K562 (cell line): ENCODE measurements at regions not wholly inside any gene's neighbourhood (a gene's known extent, or its start where the extent isn't known, plus 50 kb on each side); places are given as distances from the start of the nearest gene placed in this dataset.

Experiments
- ATAC-seq: fragments of 200-7000 bp; cut with Tn5 transposase; 3 replicates; pipeline ENCODE4 v1.9.1; 2020; ENCODE audit warnings: moderate library complexity
- BruUV-seq: library from RNA; stranded (reverse); fragments of 400-500 nt; replicated peaks from 2 replicates; lab custom pipeline; 2021; lab: Mats Ljungman, UMichigan
- CTCF ChIA-PET: fragments of 300-600 bp; formaldehyde crosslinking; extraction: SDS; loops from one replicate; lab custom pipeline; 2021; ENCODE audit warnings: low intra/inter-chr PET ratio; lab: Yijun Ruan, JAX
- POLR2A ChIA-PET: fragments of 300-600, 350-650 bp; sonication (Branson Sonifier 250); formaldehyde crosslinking; extraction: SDS; loops from one replicate; lab custom pipeline; 2021; ENCODE audit warnings: antibody characterized with exemption, inconsistent platforms; lab: Yijun Ruan, JAX
- DNase-seq, 4 experiments: peaks; one replicate each; pipeline versions ENCODE4 v3.0.0 to v3.0.0-alpha.2; 2011 to 2018; ENCODE audit warnings: low spot score in 3 of 4, mixed read lengths in 3 of 4; ENCODE audit errors: extremely low read depth in 1 of 4
- FAIRE-seq: peaks from 2 replicates; lab custom pipeline; 2011; peaks lifted over from hg19 to GRCh38; lab: Jason Lieb, UNC
- H2AFZ ChIP-seq: 2 replicates; pipeline ENCODE4 v1.6.0; 2011; ENCODE audit warnings: low read depth, low read length, control low read depth, inconsistent platforms
- H3K27ac ChIP-seq: fragments of 200-600 bp; 3 replicates; pipeline ENCODE4 v1.8.0; 2011; ENCODE audit warnings: low read depth, mild to moderate bottlenecking, control low read depth, inconsistent platforms, low read length, moderate library complexity, mixed read lengths; ENCODE audit errors: extremely low read depth
- H3K27me3 ChIP-seq, 2 experiments: fragments of 300-600 bp in 1 of 2; 2 replicates in 1 of 2; 3 replicates in 1 of 2; pipeline versions ENCODE4 v1.6.0 to v1.8.0; 2011; ENCODE audit warnings: inconsistent platforms in 2 of 2, low read length in 2 of 2, mild to moderate bottlenecking in 1 of 2, mixed read lengths in 1 of 2, moderate library complexity in 1 of 2; ENCODE audit not compliant: control insufficient read depth in 2 of 2, insufficient read depth in 2 of 2
- H3K36me3 ChIP-seq: fragments of 300-600 bp; 3 replicates; pipeline ENCODE4 v1.8.0; 2011; ENCODE audit warnings: mild to moderate bottlenecking, low read length, inconsistent platforms; ENCODE audit not compliant: control insufficient read depth, insufficient read depth
- H3K4me1 ChIP-seq, 2 experiments: fragments of 200-600 bp in 1 of 2; replicated peaks in 1 of 2; 2 replicates in 1 of 2; 3 replicates in 1 of 2; pipeline versions ENCODE4 v1.5.1 to v1.8.0; 2011; ENCODE audit warnings: inconsistent platforms in 2 of 2, low read length in 2 of 2, mild to moderate bottlenecking in 1 of 2, mixed read lengths in 1 of 2, moderate library complexity in 1 of 2; ENCODE audit not compliant: control insufficient read depth in 2 of 2, insufficient read depth in 2 of 2
- H3K4me2 ChIP-seq: 2 replicates; pipeline ENCODE4 v1.6.1; 2011; ENCODE audit warnings: low read length, control low read depth, inconsistent platforms, mixed read lengths; ENCODE audit not compliant: insufficient read depth
- H3K4me3 ChIP-seq: fragments of 200-600 bp; sonication (generic), shearing (Covaris generic); 2 replicates; pipeline ENCODE4 v1.5.1; 2016; ENCODE audit warnings: control low read depth, inconsistent platforms
- H3K79me2 ChIP-seq: fragments of 200-600 bp; 3 replicates; pipeline ENCODE4 v1.8.0; 2011; ENCODE audit warnings: low read length, inconsistent platforms; ENCODE audit not compliant: control insufficient read depth, insufficient read depth
- H3K9ac ChIP-seq, 2 experiments: 2 replicates each; pipeline versions ENCODE4 v1.6.0 to v1.6.1; 2011; ENCODE audit warnings: low read depth in 2 of 2, low read length in 2 of 2, control low read depth in 1 of 2, inconsistent platforms in 1 of 2, mild to moderate bottlenecking in 1 of 2, mixed read lengths in 1 of 2; ENCODE audit not compliant: insufficient read depth in 1 of 2
- H3K9me1 ChIP-seq: one replicate; pipeline ENCODE4 v1.6.0; 2011; ENCODE audit warnings: inconsistent platforms, mild to moderate bottlenecking, low read length, moderate library complexity; ENCODE audit not compliant: control insufficient read depth, insufficient read depth
- H3K9me3 ChIP-seq: replicated peaks from 2 replicates; pipeline ENCODE4 v1.5.1; 2011; ENCODE audit warnings: low read depth, low read length, inconsistent platforms; ENCODE audit not compliant: control insufficient read depth, insufficient read depth
- H4K20me1 ChIP-seq: replicated peaks from 2 replicates; pipeline ENCODE4 v1.6.1; 2011; ENCODE audit warnings: low read length, inconsistent platforms, mixed read lengths; ENCODE audit not compliant: control insufficient read depth, insufficient read depth
- ADNP ChIP-seq: fragments of 200-800 bp; sonication (Bioruptor generic); IDR thresholded peaks from 2 replicates; pipeline ENCODE4 v1.6.1; 2016; ENCODE audit warnings: missing genetic modification characterization, missing compliant biosample characterization
- COPS2 ChIP-seq: fragments of 450-650 bp; conservative IDR thresholded peaks from 2 replicates; pipeline ENCODE4 v1.6.1; 2016; ENCODE audit warnings: mild to moderate bottlenecking, moderate library complexity
- HBP1 ChIP-seq: fragments of 450-650 bp; formaldehyde crosslinking; IDR thresholded peaks from 2 replicates; pipeline ENCODE4 v1.4.0; 2022; ENCODE audit warnings: missing genetic modification characterization
- HES1 ChIP-seq: fragments of 450-650 bp; IDR thresholded peaks from 2 replicates; pipeline ENCODE4 v1.6.1; 2016; ENCODE audit warnings: low read depth, mild to moderate bottlenecking, moderate library complexity
- KAT8 ChIP-seq: fragments of 450-650 bp; IDR thresholded peaks from 2 replicates; pipeline ENCODE4 v1.6.1; 2016; ENCODE audit warnings: low read depth, mild to moderate bottlenecking
- PHB2 ChIP-seq: fragments of 450-650 bp; IDR thresholded peaks from 2 replicates; pipeline ENCODE4 v1.6.1; 2017; ENCODE audit warnings: low read depth
- PML ChIP-seq: IDR thresholded peaks from 2 replicates; pipeline ENCODE4 v1.6.1; 2012; ENCODE audit warnings: low read length, inconsistent platforms
- ZNF41 ChIP-seq: fragments of 250-450 bp; sonication (Bioruptor Pico); conservative IDR thresholded peaks from 2 replicates; pipeline ENCODE4 v1.4.0; 2020; ENCODE audit warnings: mild to moderate bottlenecking
- ZNF511 ChIP-seq: sonication (generic); formaldehyde crosslinking; IDR thresholded peaks from 2 replicates; pipeline ENCODE4 v1.8.0; 2022; ENCODE audit warnings: mild to moderate bottlenecking, missing genetic modification reagents
- WGBS: fragments of 100-300 bp; shearing (Covaris generic); methylation state at CpG from one replicate; pipeline ENCODE4 v1.1.6; 2016; ENCODE audit warnings: low coverage, mixed read lengths; ENCODE audit not compliant: insufficient coverage; ENCODE audit errors: missing lambda C conversion rate; 5-methylcytosine and 5-hydroxymethylcytosine counted together
- in situ Hi-C: fragments of 300-500 bp; cut with MboI; formaldehyde crosslinking; loops from 4 replicates; pipeline ENCODE4 v1.15.0; 2018; ENCODE audit warnings: inconsistent platforms, mixed read lengths
- intact Hi-C: fragments of 100-400 bp; cut with micrococcal nuclease; formaldehyde crosslinking; loops from 2 replicates; pipeline ENCODE4 v1.14.2; 2022
- TF ChIP-seq, protein P1 (sequence below): sonication (generic); formaldehyde crosslinking; IDR thresholded peaks from 2 replicates; pipeline ENCODE4 v1.8.1; 2023; ENCODE audit warnings: mild to moderate bottlenecking, missing genetic modification reagents

- no peak for DNase-seq
- no peak overlapping the region for H3K4me3 ChIP-seq
- no peaks in the 10 kb centered on the region for H3K9me1 ChIP-seq
- no peak for ATAC-seq
- H2AFZ ChIP-seq, result no peak overlapping the region
- BruUV-seq, result no TSS peak
- no peak overlapping the region for H3K27ac ChIP-seq
- no peaks in the 10 kb centered on the region; the same call in 1 of the 2 replicates for H3K9me3 ChIP-seq
- no peaks in the 10 kb centered on the region for H3K4me1 ChIP-seq
- FAIRE-seq, result no peak
- TF ChIP-seq ADNP (no peak), HBP1 (CRISPR knock-in tag) (no peak), HES1 (no peak), KAT8 (no peak), PML (no peak), PHB2 (no peak), ZNF41 (no peak), ZNF511 (CRISPR knock-in tag) (no peak), COPS2 (no peak)
- TF ChIP-seq, protein P1, sequence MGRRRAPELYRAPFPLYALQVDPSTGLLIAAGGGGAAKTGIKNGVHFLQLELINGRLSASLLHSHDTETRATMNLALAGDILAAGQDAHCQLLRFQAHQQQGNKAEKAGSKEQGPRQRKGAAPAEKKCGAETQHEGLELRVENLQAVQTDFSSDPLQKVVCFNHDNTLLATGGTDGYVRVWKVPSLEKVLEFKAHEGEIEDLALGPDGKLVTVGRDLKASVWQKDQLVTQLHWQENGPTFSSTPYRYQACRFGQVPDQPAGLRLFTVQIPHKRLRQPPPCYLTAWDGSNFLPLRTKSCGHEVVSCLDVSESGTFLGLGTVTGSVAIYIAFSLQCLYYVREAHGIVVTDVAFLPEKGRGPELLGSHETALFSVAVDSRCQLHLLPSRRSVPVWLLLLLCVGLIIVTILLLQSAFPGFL (CRISPR knock-in tag), result no peak
- H4K20me1 ChIP-seq, result no peaks in the 10 kb centered on the region
- no peaks in the 10 kb centered on the region for H3K27me3 ChIP-seq
- CTCF ChIA-PET, result no interaction called here
- intact Hi-C loops (no loop called here), in situ Hi-C loops (no loop called here)
- no peak overlapping the region for H3K9ac ChIP-seq
- H3K79me2 ChIP-seq, result no peaks in the 10 kb centered on the region
- POLR2A ChIA-PET, result interaction anchor here (0.7 kb wide), 1 partner anchor 85 kb away, joined by 3 read pairs; no protein-coding TSS in a partner anchor
- H3K36me3 ChIP-seq, result no peaks in the 10 kb centered on the region
- no peak overlapping the region for H3K4me2 ChIP-seq
- WGBS, result 0% methylated on average over 3 of the region's 3 CpGs
Measured at GRCh38 chr4:14023036-14023435, 395.5 kb upstream of the BOD1L1 start.
